Endodermal cell (in vitro differentiated cells): ENCODE measurements at regions not wholly inside any gene's neighbourhood (a gene's known extent, or its start where the extent isn't known, plus 50 kb on each side); places are given as distances from the start of the nearest gene placed in this dataset.

Experiments used
- DNase-seq: peaks from one replicate; pipeline ENCODE4 v3.0.0-alpha.2; 2017
- H3K27ac ChIP-seq: 2 replicates; pipeline ENCODE4 v1.5.1; 2013; ENCODE audit warnings: mild to moderate bottlenecking, low read depth, low read length, moderate library complexity
- H3K27me3 ChIP-seq: 2 replicates; pipeline ENCODE4 v1.6.1; 2013; ENCODE audit warnings: mild to moderate bottlenecking, low read length, moderate library complexity; ENCODE audit not compliant: insufficient read depth, control insufficient read depth, poor library complexity, severe bottlenecking
- H3K36me3 ChIP-seq: 2 replicates; pipeline ENCODE4 v1.7.0; 2013; ENCODE audit warnings: mild to moderate bottlenecking, low read length, moderate library complexity; ENCODE audit not compliant: control insufficient read depth, insufficient read depth
- H3K4me1 ChIP-seq: one replicate; pipeline ENCODE4 v1.7.0; 2013; ENCODE audit warnings: low read length; ENCODE audit not compliant: control insufficient read depth, insufficient read depth
- H3K4me3 ChIP-seq: 2 replicates; pipeline ENCODE4 v1.5.1; 2013; ENCODE audit warnings: mild to moderate bottlenecking, low read length, moderate library complexity
- H3K9ac ChIP-seq: 2 replicates; pipeline ENCODE4 v1.6.1; 2013; ENCODE audit warnings: mild to moderate bottlenecking, low read length, moderate library complexity; ENCODE audit not compliant: poor library complexity, severe bottlenecking; ENCODE audit errors: extremely low read depth
- H3K9me3 ChIP-seq: 2 replicates; pipeline ENCODE4 v1.6.1; 2013; ENCODE audit warnings: mild to moderate bottlenecking, low read length, moderate library complexity; ENCODE audit not compliant: control insufficient read depth
- H3K27ac Mint-ChIP-seq: 2 replicates; pipeline ENCODE4 v1.8.0; 2020; ENCODE audit warnings: mixed read lengths
- H3K27me3 Mint-ChIP-seq: 2 replicates; pipeline ENCODE4 v1.8.0; 2021; ENCODE audit warnings: mild to moderate bottlenecking, mixed read lengths; ENCODE audit not compliant: insufficient read depth
- H3K36me3 Mint-ChIP-seq: 2 replicates; pipeline ENCODE4 v1.8.0; 2020; ENCODE audit warnings: low read depth, mixed read lengths
- H3K4me1 Mint-ChIP-seq: 2 replicates; pipeline ENCODE4 v1.8.0; 2020; ENCODE audit warnings: mixed read lengths
- H3K4me3 Mint-ChIP-seq: 2 replicates; pipeline ENCODE4 v1.8.0; 2020; ENCODE audit warnings: mild to moderate bottlenecking, moderate library complexity, mixed read lengths
- H3K9me3 Mint-ChIP-seq: 2 replicates; pipeline ENCODE4 v1.8.0; 2020; ENCODE audit warnings: mild to moderate bottlenecking, mixed read lengths
- CTCF ChIP-seq: fragments of 200-600 bp; sonication (generic); conservative IDR thresholded peaks from 2 replicates; pipeline ENCODE4 v1.5.0; 2021; ENCODE audit warnings: antibody characterized with exemption, mild to moderate bottlenecking
- WGBS, 2 experiments: methylation state at CpG; one replicate each; pipeline versions ENCODE4 v1.1.5 to v1.1.7; 2013; ENCODE audit warnings: missing lambda C conversion rate in 2 of 2, mixed read lengths in 1 of 2; ENCODE audit not compliant: insufficient coverage in 1 of 2, insufficient read length in 1 of 2; 5-methylcytosine and 5-hydroxymethylcytosine counted together

GRCh38 chr2:234376229-234376628 lies 120.7 kb downstream of the ARL4C start:
- Histone ChIP-seq H3K27me3 (no peaks in the 10 kb centered on the region), H3K9me3 (no peaks in the 10 kb centered on the region), H3K27ac (no peak overlapping the region), H3K36me3 (no peaks in the 10 kb centered on the region), H3K9ac (no peak overlapping the region), H3K4me1 (no peaks in the 10 kb centered on the region), H3K4me3 (no peak overlapping the region)
- Mint-ChIP-seq H3K4me3 (no peak overlapping the region), H3K36me3 (no peaks in the 10 kb centered on the region), H3K4me1 (no peaks in the 10 kb centered on the region), H3K9me3 (no peaks in the 10 kb centered on the region), H3K27me3 (peaks cover 3% of the 10 kb centered on the region), H3K27ac (no peak overlapping the region)
- 94 to 100% methylated on average over 3 of the region's 3 CpGs for WGBS, 2 experiments
- TF ChIP-seq CTCF = no peak
- no peak for DNase-seq

- no peaks in the 10 kb centered on the region for H3K9me3 ChIP-seq
- H3K27ac ChIP-seq = no peak overlapping the region
- H3K27me3 Mint-ChIP-seq = peaks cover 3% of the 10 kb centered on the region
- H3K27ac Mint-ChIP-seq = no peak overlapping the region
- no peak overlapping the region for H3K4me3 ChIP-seq
- no peaks in the 10 kb centered on the region for H3K27me3 ChIP-seq
- no peaks in the 10 kb centered on the region for H3K4me1 ChIP-seq
- WGBS, 2 experiments = 78 to 87% methylated on average over 6 of the region's 6 CpGs
- H3K9ac ChIP-seq = no peak overlapping the region
- TF ChIP-seq CTCF = no peak
- no peak for DNase-seq
- no peak overlapping the region for H3K4me3 Mint-ChIP-seq
- no peaks in the 10 kb centered on the region for H3K36me3 Mint-ChIP-seq
- no peaks in the 10 kb centered on the region for H3K9me3 Mint-ChIP-seq
- H3K36me3 ChIP-seq = no peaks in the 10 kb centered on the region
- H3K4me1 Mint-ChIP-seq = no peaks in the 10 kb centered on the region
Observed at GRCh38 chr2:234375176-234375880, 121.6 kb downstream of the ARL4C start.

GRCh38 chr2:234374736-234375135 lies 122.1 kb downstream of the ARL4C start:
- no peak for DNase-seq
- no peak for TF ChIP-seq CTCF
- no peak overlapping the region for H3K9ac ChIP-seq
- H3K36me3 ChIP-seq = no peaks in the 10 kb centered on the region
- H3K27me3 ChIP-seq = no peaks in the 10 kb centered on the region
- Mint-ChIP-seq H3K27ac (no peak overlapping the region), H3K27me3 (peaks cover 3% of the 10 kb centered on the region), H3K4me1 (no peaks in the 10 kb centered on the region), H3K4me3 (no peak overlapping the region), H3K9me3 (no peaks in the 10 kb centered on the region), H3K36me3 (no peaks in the 10 kb centered on the region)
- WGBS, 2 experiments = 94 to 95% methylated on average over 4 to 5 of the region's 5 CpGs
- no peak overlapping the region for H3K27ac ChIP-seq
- H3K4me1 ChIP-seq = no peaks in the 10 kb centered on the region
- no peak overlapping the region for H3K4me3 ChIP-seq
- no peaks in the 10 kb centered on the region for H3K9me3 ChIP-seq
